ENCODE measurements at regions not wholly inside any gene's neighbourhood (a gene's known extent, or its start where the extent isn't known, plus 50 kb on each side); places are given as distances from the start of the nearest gene placed in this dataset.
"Not testable (repeated sequence)": the region's sequence is repeated elsewhere in the genome, so short reads cannot be mapped to it uniquely, and the experiment has no call there.

- no peak for DNase-seq
Observed at GRCh38 chrX:129361576-129361975, 161.7 kb downstream of the SMARCA1 start.

GRCh38 chrX:129360175-129360574 lies 163.1 kb downstream of the SMARCA1 start:
- no peak for DNase-seq

GRCh38 chrX:129359269-129359668 lies 164.0 kb downstream of the SMARCA1 start:
- DNase-seq: no peak

GRCh38 chrX:129357428-129357827 lies 165.9 kb downstream of the SMARCA1 start:
- DNase-seq: not testable (repeated sequence)

GRCh38 chrX:129347291-129347690 lies 176.0 kb downstream of the SMARCA1 start:
- DNase-seq: no peak

GRCh38 chrX:129346574-129346973 lies 176.7 kb downstream of the SMARCA1 start:
- DNase-seq: no peak

GRCh38 chrX:129337264-129337663 lies 186.0 kb downstream of the SMARCA1 start:
- DNase-seq: not testable (repeated sequence)

GRCh38 chrX:129323115-129323514 lies 200.2 kb downstream of the SMARCA1 start:
- no peak for DNase-seq

- DNase-seq: no peak
Observed at GRCh38 chrX:129318375-129318774, 204.9 kb downstream of the SMARCA1 start.

GRCh38 chrX:129316461-129316860 lies 206.8 kb downstream of the SMARCA1 start:
- DNase-seq: no peak

GRCh38 chrX:129310000-129310399 lies 213.3 kb downstream of the SMARCA1 start:
- no peak for DNase-seq

GRCh38 chrX:129262912-129263311 lies 260.4 kb downstream of the SMARCA1 start:
- DNase-seq: no peak

GRCh38 chrX:129255516-129255915 lies 267.8 kb downstream of the SMARCA1 start:
- not testable (repeated sequence) for DNase-seq

- no peak for DNase-seq
Observed at GRCh38 chrX:129249563-129249962, 273.7 kb downstream of the SMARCA1 start.

GRCh38 chrX:129247642-129248041 lies 275.6 kb downstream of the SMARCA1 start:
- DNase-seq: no peak

- no peak for DNase-seq
Observed at GRCh38 chrX:129239371-129239770, 283.9 kb downstream of the SMARCA1 start.

GRCh38 chrX:129238011-129238410 lies 285.3 kb downstream of the SMARCA1 start:
- no peak for DNase-seq

GRCh38 chrX:129235903-129236302 lies 287.4 kb downstream of the SMARCA1 start:
- DNase-seq: no peak

GRCh38 chrX:129233786-129234185 lies 289.5 kb downstream of the SMARCA1 start:
- DNase-seq: no peak

GRCh38 chrX:129230850-129231512 lies 292.3 kb downstream of the SMARCA1 start:
- DNase-seq: no peak

GRCh38 chrX:129230168-129230567 lies 293.1 kb downstream of the SMARCA1 start:
- no peak for DNase-seq

- DNase-seq: no peak
Observed at GRCh38 chrX:129227366-129227765, 295.9 kb downstream of the SMARCA1 start.

GRCh38 chrX:129193357-129193756 lies 329.9 kb downstream of the SMARCA1 start:
- DNase-seq: no peak

GRCh38 chrX:129188231-129188630 lies 335.1 kb downstream of the SMARCA1 start:
- DNase-seq: no peak

GRCh38 chrX:129176710-129177109 lies 346.6 kb downstream of the SMARCA1 start:
- no peak for DNase-seq

All from GOT3 (cell line).